ENCODE measurements at regions not wholly inside any gene's neighbourhood (a gene's known extent, or its start where the extent isn't known, plus 50 kb on each side); places are given as distances from the start of the nearest gene placed in this dataset.
"Not testable (repeated sequence)": the region's sequence is repeated elsewhere in the genome, so short reads cannot be mapped to it uniquely, and the experiment has no call there.

DNA sequence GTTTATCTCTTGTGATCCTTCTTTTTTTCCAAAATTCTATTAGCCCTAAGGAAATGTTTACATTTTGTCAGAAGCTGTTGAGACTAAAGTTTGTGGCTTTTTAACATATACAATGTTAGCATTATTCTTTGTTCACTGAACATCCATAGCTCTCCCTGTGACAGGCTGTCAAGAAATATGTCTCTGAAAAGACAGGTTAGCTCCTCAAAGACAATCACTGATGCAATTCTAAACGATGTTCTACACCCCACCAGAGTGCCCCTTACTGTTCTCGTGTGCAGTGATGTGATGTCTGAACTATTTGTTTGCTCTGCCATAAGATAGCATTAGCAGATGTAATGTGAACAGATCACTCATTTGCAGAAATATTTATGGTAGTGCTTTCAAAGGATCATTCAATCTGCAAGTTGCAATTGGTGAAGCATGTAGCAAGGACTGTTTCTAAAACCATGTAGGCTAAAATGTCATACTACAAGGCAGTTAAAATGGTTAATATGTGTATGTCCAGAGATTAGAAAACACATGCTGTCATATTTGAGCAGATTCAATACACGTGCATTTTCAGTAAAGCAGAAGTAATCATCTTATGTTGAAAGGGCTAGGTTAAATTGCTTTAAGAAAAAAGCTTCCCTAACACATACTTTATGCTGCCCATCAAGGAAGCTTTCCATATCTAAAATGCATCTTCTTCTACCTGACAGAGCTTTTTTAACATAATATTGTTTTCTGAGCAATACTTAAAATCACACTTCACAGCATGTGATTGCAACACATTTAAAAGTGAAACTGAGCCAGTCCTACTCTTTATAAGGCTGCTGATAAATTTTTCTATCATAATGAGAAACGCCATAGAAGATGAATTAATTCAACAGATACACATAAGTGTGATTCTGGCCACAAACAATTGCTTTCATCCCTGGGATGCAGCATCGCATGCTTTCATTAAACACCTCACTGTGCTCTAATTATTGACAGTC lies 285.7 kb upstream of the UBE2E3 start:
- Histone ChIP-seq H3K27me3 (ENCODE audit: control insufficient read depth, insufficient read depth, low read length) (no peaks in the 10 kb centered on the region), H3K36me3 (ENCODE audit: control insufficient read depth, insufficient read depth, low read length) (no peaks in the 10 kb centered on the region), H3K4me3 (ENCODE audit: low read depth, low read length) (no peak overlapping the region)
- TF ChIP-seq CTCF (IDR thresholded peaks at IDR 0.05; ENCODE audit: insufficient read depth, low read length, poor library complexity, severe bottlenecking), result no peak
- DNase-seq (ENCODE audit: low read depth), result no peak

GRCh38 chr2:180692322-180692721 lies 288.1 kb upstream of the UBE2E3 start:
- no peak for TF ChIP-seq CTCF (IDR thresholded peaks at IDR 0.05; ENCODE audit: insufficient read depth, low read length, poor library complexity, severe bottlenecking)

GRCh38 chr2:180691855-180692223 lies 288.6 kb upstream of the UBE2E3 start:
- not testable (repeated sequence) for H3K27me3 ChIP-seq (ENCODE audit: control insufficient read depth, insufficient read depth, low read length)
- H3K4me3 ChIP-seq (ENCODE audit: low read depth, low read length), result peak overlapping the region; percentile 31

More at GRCh38 chr2:180692322-180692721, 288.1 kb upstream of the UBE2E3 start:
- Histone ChIP-seq H3K36me3 (ENCODE audit: control insufficient read depth, insufficient read depth, low read length) (no peaks in the 10 kb centered on the region), H3K27me3 (ENCODE audit: control insufficient read depth, insufficient read depth, low read length) (no peaks in the 10 kb centered on the region), H3K4me3 (ENCODE audit: low read depth, low read length) (peak overlapping the region; percentile 31)
- no peak for DNase-seq (ENCODE audit: low read depth)

GRCh38 chr2:180691186-180691854 lies 289.1 kb upstream of the UBE2E3 start:
- not testable (repeated sequence) for H3K4me3 ChIP-seq (ENCODE audit: low read depth, low read length); H3K27me3 ChIP-seq (ENCODE audit: control insufficient read depth, insufficient read depth, low read length); DNase-seq (ENCODE audit: low read depth); H3K36me3 ChIP-seq (ENCODE audit: control insufficient read depth, insufficient read depth, low read length)

More at GRCh38 chr2:180691855-180692223, 288.6 kb upstream of the UBE2E3 start:
- DNase-seq (ENCODE audit: low read depth); H3K36me3 ChIP-seq (ENCODE audit: control insufficient read depth, insufficient read depth, low read length): not testable (repeated sequence)

DNA sequence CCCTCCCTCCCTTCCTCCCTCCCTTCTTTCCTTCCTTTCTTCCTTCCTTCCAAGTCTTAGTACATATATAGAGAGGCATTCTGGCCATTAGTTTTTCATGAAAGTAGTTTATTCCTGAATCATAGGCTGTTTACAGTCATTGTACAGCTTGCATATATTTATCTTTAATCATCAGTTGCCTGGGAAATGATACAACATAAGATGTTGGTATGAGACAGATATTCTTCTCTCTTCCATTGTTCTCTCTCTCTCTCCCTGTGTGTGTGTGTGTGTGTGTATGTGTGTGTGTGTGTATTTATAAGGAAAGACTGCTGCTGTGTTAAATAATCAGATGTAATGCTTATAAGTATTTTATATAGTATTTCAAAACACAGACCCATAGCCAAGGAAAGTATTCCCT lies 289.8 kb upstream of the UBE2E3 start:
- DNase-seq (ENCODE audit: low read depth), result no peak
- H3K4me3 ChIP-seq (ENCODE audit: low read depth, low read length), result no peak overlapping the region
- no peak for TF ChIP-seq CTCF (IDR thresholded peaks at IDR 0.05; ENCODE audit: insufficient read depth, low read length, poor library complexity, severe bottlenecking)
- no peaks in the 10 kb centered on the region for H3K27me3 ChIP-seq (ENCODE audit: control insufficient read depth, insufficient read depth, low read length)
- no peaks in the 10 kb centered on the region for H3K36me3 ChIP-seq (ENCODE audit: control insufficient read depth, insufficient read depth, low read length)

DNA sequence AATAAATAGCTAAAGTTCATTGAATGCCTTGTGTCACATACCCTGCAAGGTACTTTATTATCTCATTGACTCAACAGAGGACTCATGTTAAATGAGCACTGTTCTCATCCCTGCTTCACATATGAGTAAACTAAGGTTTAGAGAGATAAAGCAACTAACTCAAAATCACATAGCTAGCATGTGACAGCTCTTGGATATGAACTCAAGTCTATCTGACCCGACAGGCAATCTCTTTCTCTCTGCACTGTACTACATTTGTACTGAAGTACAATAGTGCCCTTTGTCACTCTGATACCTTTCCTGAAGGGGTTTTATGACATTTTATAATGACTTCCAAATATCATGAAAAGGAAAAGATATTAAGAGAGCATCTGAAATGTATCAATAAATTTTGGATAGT lies 297.5 kb upstream of the UBE2E3 start:
- DNase-seq (ENCODE audit: low read depth), result no peak
- TF ChIP-seq CTCF (IDR thresholded peaks at IDR 0.05; ENCODE audit: insufficient read depth, low read length, poor library complexity, severe bottlenecking), result no peak
- H3K4me3 ChIP-seq (ENCODE audit: low read depth, low read length), result no peak overlapping the region
- H3K27me3 ChIP-seq (ENCODE audit: control insufficient read depth, insufficient read depth, low read length), result no peaks in the 10 kb centered on the region
- H3K36me3 ChIP-seq (ENCODE audit: control insufficient read depth, insufficient read depth, low read length), result no peaks in the 10 kb centered on the region

All from kidney epithelial cell (primary cell).